Mucosa of rectum (tissue), 2 donors: ENCODE measurements at regions not wholly inside any gene's neighbourhood (a gene's known extent, or its start where the extent isn't known, plus 50 kb on each side); places are given as distances from the start of the nearest gene placed in this dataset.

Experiments used
- H3K27ac ChIP-seq, 2 donors: one replicate each; pipeline ENCODE4 v1.7.0; 2013; ENCODE audit warnings: inconsistent platforms in 2 of 2, low read depth in 2 of 2, low read length in 2 of 2
- H3K27me3 ChIP-seq, 2 donors: one replicate each; pipeline ENCODE4 v1.7.0; 2013; ENCODE audit warnings: low read length in 2 of 2; ENCODE audit not compliant: control insufficient read depth in 2 of 2, insufficient read depth in 2 of 2
- H3K36me3 ChIP-seq, 2 donors: one replicate each; pipeline ENCODE4 v1.7.0; 2013; ENCODE audit warnings: low read length in 2 of 2; ENCODE audit not compliant: control insufficient read depth in 2 of 2, insufficient read depth in 2 of 2
- H3K4me1 ChIP-seq, 2 donors: one replicate each; pipeline ENCODE4 v1.7.0; 2013; ENCODE audit warnings: low read length in 2 of 2, mild to moderate bottlenecking in 1 of 2; ENCODE audit not compliant: control insufficient read depth in 2 of 2, insufficient read depth in 2 of 2
- H3K4me3 ChIP-seq, 2 donors: one replicate each; pipeline ENCODE4 v1.7.0; 2013; ENCODE audit warnings: low read length in 2 of 2
- H3K9ac ChIP-seq, 2 donors: one replicate each; pipeline ENCODE4 v1.7.0; 2013; ENCODE audit warnings: low read length in 2 of 2, low read depth in 1 of 2, mild to moderate bottlenecking in 1 of 2
- H3K9me3 ChIP-seq, 2 donors: one replicate each; pipeline ENCODE4 v1.7.0; 2013; ENCODE audit warnings: low read length in 2 of 2; ENCODE audit not compliant: control insufficient read depth in 2 of 2
- donor health status: healthy.
- donor health status: Normal muscosa, but diverticular disease.

- no peaks in the 10 kb centered on the region for H3K4me1 ChIP-seq
- H3K9me3 ChIP-seq, result no peaks in the 10 kb centered on the region
- no peaks in the 10 kb centered on the region for H3K27me3 ChIP-seq
- H3K27ac ChIP-seq, result no peak overlapping the region
- H3K36me3 ChIP-seq, result no peaks in the 10 kb centered on the region
- H3K4me3 ChIP-seq, result no peak overlapping the region
- no peak overlapping the region for H3K9ac ChIP-seq
Observed at GRCh38 chr16:10314317-10314716, 71.5 kb upstream of the ATF7IP2 start.

GRCh38 chr16:10314811-10315210, 71.0 kb upstream of the ATF7IP2 start:
- H3K36me3 ChIP-seq, result no peaks in the 10 kb centered on the region

GRCh38 chr16:10317425-10318001, 68.3 kb upstream of the ATF7IP2 start:
- no peaks in the 10 kb centered on the region for H3K9me3 ChIP-seq
- H3K27me3 ChIP-seq, result no peaks in the 10 kb centered on the region
- H3K4me1 ChIP-seq, result no peaks in the 10 kb centered on the region
- H3K36me3 ChIP-seq, result no peaks in the 10 kb centered on the region
- no peak overlapping the region for H3K9ac ChIP-seq
- H3K4me3 ChIP-seq, result no peak overlapping the region
- no peak overlapping the region for H3K27ac ChIP-seq

More at GRCh38 chr16:10314811-10315210, 71.0 kb upstream of the ATF7IP2 start:
- Histone ChIP-seq H3K9ac (no peak overlapping the region), H3K4me3 (no peak overlapping the region), H3K4me1 (no peaks in the 10 kb centered on the region), H3K27me3 (no peaks in the 10 kb centered on the region), H3K9me3 (no peaks in the 10 kb centered on the region), H3K27ac (no peak overlapping the region)

GRCh38 chr16:10318798-10319500, 66.9 kb upstream of the ATF7IP2 start:
- Histone ChIP-seq H3K27ac (no peak overlapping the region), H3K27me3 (no peaks in the 10 kb centered on the region), H3K4me3 (no peak overlapping the region), H3K36me3 (no peaks in the 10 kb centered on the region), H3K9ac (no peak overlapping the region), H3K9me3 (no peaks in the 10 kb centered on the region), H3K4me1 (no peaks in the 10 kb centered on the region)

- no peak overlapping the region for H3K4me3 ChIP-seq
- H3K4me1 ChIP-seq, result no peaks in the 10 kb centered on the region
- no peaks in the 10 kb centered on the region for H3K9me3 ChIP-seq
- no peaks in the 10 kb centered on the region for H3K27me3 ChIP-seq
- H3K36me3 ChIP-seq, result no peaks in the 10 kb centered on the region
- no peak overlapping the region for H3K9ac ChIP-seq
- no peak overlapping the region for H3K27ac ChIP-seq
Observed at GRCh38 chr16:10321407-10322387, 64.2 kb upstream of the ATF7IP2 start.

GRCh38 chr16:10322723-10323527, 62.9 kb upstream of the ATF7IP2 start:
- Histone ChIP-seq H3K27ac (no peak overlapping the region), H3K27me3 (no peaks in the 10 kb centered on the region), H3K36me3 (no peaks in the 10 kb centered on the region), H3K4me3 (no peak overlapping the region), H3K4me1 (no peaks in the 10 kb centered on the region), H3K9me3 (no peaks in the 10 kb centered on the region), H3K9ac (no peak overlapping the region)

GRCh38 chr16:10323528-10323869, 62.4 kb upstream of the ATF7IP2 start:
- H3K36me3 ChIP-seq, result no peaks in the 10 kb centered on the region
- H3K9me3 ChIP-seq, result no peaks in the 10 kb centered on the region
- H3K27ac ChIP-seq, result no peak overlapping the region
- no peak overlapping the region for H3K4me3 ChIP-seq
- H3K9ac ChIP-seq, result no peak overlapping the region
- no peaks in the 10 kb centered on the region for H3K27me3 ChIP-seq
- H3K4me1 ChIP-seq, result no peaks in the 10 kb centered on the region

GRCh38 chr16:10324210-10324609, 61.7 kb upstream of the ATF7IP2 start:
- Histone ChIP-seq H3K9me3 (no peaks in the 10 kb centered on the region), H3K27ac (no peak overlapping the region), H3K4me3 (no peak overlapping the region), H3K9ac (no peak overlapping the region), H3K27me3 (no peaks in the 10 kb centered on the region), H3K4me1 (no peaks in the 10 kb centered on the region), H3K36me3 (no peaks in the 10 kb centered on the region)

GRCh38 chr16:10325783-10326543, 59.9 kb upstream of the ATF7IP2 start:
- no peaks in the 10 kb centered on the region for H3K36me3 ChIP-seq
- H3K27me3 ChIP-seq, result no peaks in the 10 kb centered on the region
- H3K4me1 ChIP-seq, result no peaks in the 10 kb centered on the region
- no peak overlapping the region for H3K9ac ChIP-seq
- H3K4me3 ChIP-seq, result no peak overlapping the region
- no peak overlapping the region for H3K27ac ChIP-seq
- H3K9me3 ChIP-seq, result no peaks in the 10 kb centered on the region
